ENCODE measurements at regions not wholly inside any gene's neighbourhood (a gene's known extent, or its start where the extent isn't known, plus 50 kb on each side); places are given as distances from the start of the nearest gene placed in this dataset.

GRCh38 chr2:172677363-172677762 is 58.3 kb upstream of the RAPGEF4 start:
- Mint-ChIP-seq H3K4me1 (ENCODE audit: low read depth) (no peaks in the 10 kb centered on the region), H3K4me3 (no peak overlapping the region), H3K27me3 (peaks cover 8% of the 10 kb centered on the region), H3K36me3 (ENCODE audit: low read depth) (no peaks in the 10 kb centered on the region), H3K9me3 (peaks cover 4% of the 10 kb centered on the region), H3K27ac (no peak overlapping the region)
- DNase-seq (no peak), ATAC-seq (ENCODE audit: poor library complexity) (no peak)
- no peaks in the 10 kb centered on the region for H3K36me3 ChIP-seq (ENCODE audit: insufficient read depth, low read length)
- intact Hi-C loops (cut with DNase I, micrococcal nuclease), result loop anchor here in 1 of 2 experiments (10.0 kb wide), 1 partner anchor 973 kb away; no protein-coding TSS in a partner anchor
- H3K27me3 ChIP-seq (ENCODE audit: control insufficient read depth in 1 of 2, insufficient read depth in 2 of 2, low read length in 2 of 2), result no peaks in the 10 kb centered on the region
- no peak for TF ChIP-seq CTCF (IDR thresholded peaks at IDR 0.05)
- ChIA-PET POLR2A (no interaction called here), CTCF (no interaction called here)
- H3K4me1 ChIP-seq (ENCODE audit: insufficient read depth, low read length), result peaks cover 5% of the 10 kb centered on the region
- peaks cover 0 to 8% of the 10 kb centered on the region in 2 experiments for H3K9me3 ChIP-seq (ENCODE audit: control insufficient read depth in 1 of 2, insufficient read depth in 1 of 2, low read length in 2 of 2)
- H3K4me3 ChIP-seq (ENCODE audit: low read length), result no peak overlapping the region
- no peak overlapping the region for H3K27ac ChIP-seq (ENCODE audit: low read depth in 1 of 2, low read length in 2 of 2)

GRCh38 chr2:172680436-172681068 is 55.1 kb upstream of the RAPGEF4 start:
- DNase-seq, result no peak
- H3K4me1 Mint-ChIP-seq (ENCODE audit: low read depth), result no peaks in the 10 kb centered on the region
- Histone ChIP-seq H3K27me3 (ENCODE audit: control insufficient read depth in 1 of 2, insufficient read depth in 2 of 2, low read length in 2 of 2) (no peaks in the 10 kb centered on the region), H3K36me3 (ENCODE audit: insufficient read depth, low read length) (no peaks in the 10 kb centered on the region), H3K4me1 (ENCODE audit: insufficient read depth, low read length) (no peaks in the 10 kb centered on the region), H3K9me3 (ENCODE audit: control insufficient read depth in 1 of 2, insufficient read depth in 1 of 2, low read length in 2 of 2) (peaks cover 0 to 6% of the 10 kb centered on the region in 2 experiments), H3K27ac (ENCODE audit: low read depth in 1 of 2, low read length in 2 of 2) (no peak overlapping the region), H3K4me3 (ENCODE audit: low read length) (no peak overlapping the region)
- no peak for TF ChIP-seq CTCF (IDR thresholded peaks at IDR 0.05)
- intact Hi-C loops (cut with DNase I, micrococcal nuclease), result no loop called here
- H3K27me3 Mint-ChIP-seq, result peaks cover 4% of the 10 kb centered on the region
- H3K4me3 Mint-ChIP-seq, result no peak overlapping the region
- H3K9me3 Mint-ChIP-seq, result peaks cover 6% of the 10 kb centered on the region
- no peaks in the 10 kb centered on the region for H3K36me3 Mint-ChIP-seq (ENCODE audit: low read depth)
- ATAC-seq (ENCODE audit: poor library complexity), result no peak
- H3K27ac Mint-ChIP-seq, result no peak overlapping the region
- ChIA-PET CTCF (no interaction called here), POLR2A (no interaction called here)

GRCh38 chr2:172685467-172685866 is 50.2 kb upstream of the RAPGEF4 start:
- H3K27me3 Mint-ChIP-seq, result no peaks in the 10 kb centered on the region
- H3K27ac Mint-ChIP-seq, result no peak overlapping the region
- H3K9me3 Mint-ChIP-seq, result peaks cover 6% of the 10 kb centered on the region
- H3K27me3 ChIP-seq (ENCODE audit: control insufficient read depth in 1 of 2, insufficient read depth in 2 of 2, low read length in 2 of 2), result no peaks in the 10 kb centered on the region
- no peak for ATAC-seq (ENCODE audit: poor library complexity)
- no peak overlapping the region for H3K4me3 Mint-ChIP-seq
- CTCF ChIA-PET, result no interaction called here
- peaks cover 6% of the 10 kb centered on the region for H3K4me1 Mint-ChIP-seq (ENCODE audit: low read depth)
- no peak overlapping the region for H3K4me3 ChIP-seq (ENCODE audit: low read length)
- peaks cover 3% of the 10 kb centered on the region for H3K36me3 Mint-ChIP-seq (ENCODE audit: low read depth)
- H3K9me3 ChIP-seq (ENCODE audit: control insufficient read depth in 1 of 2, insufficient read depth in 1 of 2, low read length in 2 of 2), result peaks cover 0 to 6% of the 10 kb centered on the region in 2 experiments
- no peaks in the 10 kb centered on the region for H3K4me1 ChIP-seq (ENCODE audit: insufficient read depth, low read length)
- no peak for TF ChIP-seq CTCF (IDR thresholded peaks at IDR 0.05)
- H3K27ac ChIP-seq (ENCODE audit: low read depth in 1 of 2, low read length in 2 of 2), result no peak overlapping the region
- no peaks in the 10 kb centered on the region for H3K36me3 ChIP-seq (ENCODE audit: insufficient read depth, low read length)
- DNase-seq, result no peak
- intact Hi-C loops (cut with DNase I, micrococcal nuclease), result no loop called here
- POLR2A ChIA-PET, result no interaction called here

Measured in CD4-positive, alpha-beta T cell (primary cell).